H9 (cell line): ENCODE measurements at regions not wholly inside any gene's neighbourhood (a gene's known extent, or its start where the extent isn't known, plus 50 kb on each side); places are given as distances from the start of the nearest gene placed in this dataset.

Source experiments
- DNase-seq: peaks from one replicate; pipeline ENCODE4 v3.0.0-alpha.2; 2017
- H2AFZ ChIP-seq: one replicate; pipeline ENCODE4 v1.6.1; 2013; ENCODE audit warnings: mild to moderate bottlenecking, low read length, control low read depth, moderate library complexity
- H2AK5ac ChIP-seq: 2 replicates; pipeline ENCODE4 v1.6.1; 2013; ENCODE audit warnings: low read length, control low read depth, mixed read lengths; ENCODE audit not compliant: insufficient read length
- H2BK120ac ChIP-seq: one replicate; pipeline ENCODE4 v1.6.1; 2013; ENCODE audit warnings: low read depth, mild to moderate bottlenecking, low read length, control low read depth, inconsistent platforms; ENCODE audit not compliant: poor library complexity, severe bottlenecking
- H2BK12ac ChIP-seq: 2 replicates; pipeline ENCODE4 v1.6.1; 2013; ENCODE audit warnings: low read length, control low read depth, mixed read lengths, low read depth; ENCODE audit not compliant: insufficient read length
- H2BK15ac ChIP-seq: 2 replicates; pipeline ENCODE4 v1.6.1; 2013; ENCODE audit warnings: low read depth, low read length, control low read depth
- H2BK20ac ChIP-seq: one replicate; pipeline ENCODE4 v1.6.1; 2013; ENCODE audit warnings: low read depth, mild to moderate bottlenecking, low read length, control low read depth, inconsistent platforms; ENCODE audit not compliant: poor library complexity, severe bottlenecking
- H2BK5ac ChIP-seq: 2 replicates; pipeline ENCODE4 v1.6.1; 2013; ENCODE audit warnings: low read length, control low read depth, mixed read lengths; ENCODE audit not compliant: insufficient read length
- H3K14ac ChIP-seq: 2 replicates; pipeline ENCODE4 v1.6.1; 2013; ENCODE audit warnings: low read length, control low read depth; ENCODE audit not compliant: insufficient read depth
- H3K18ac ChIP-seq: 2 replicates; pipeline ENCODE4 v1.6.1; 2013; ENCODE audit warnings: low read depth, mild to moderate bottlenecking, mixed read lengths, low read length, control low read depth; ENCODE audit not compliant: insufficient read length
- H3K23ac ChIP-seq: 2 replicates; pipeline ENCODE4 v1.6.1; 2013; ENCODE audit warnings: low read length, control low read depth, mixed read lengths, low read depth; ENCODE audit not compliant: insufficient read length
- H3K23me2 ChIP-seq: 2 replicates; pipeline ENCODE4 v1.6.1; 2013; ENCODE audit warnings: low read depth, mild to moderate bottlenecking, mixed read lengths, low read length, control low read depth; ENCODE audit not compliant: insufficient read length, poor library complexity, severe bottlenecking
- H3K27ac ChIP-seq: 2 replicates; pipeline ENCODE4 v1.5.1; 2013; ENCODE audit warnings: low read length, control low read depth, mixed read lengths, low read depth; ENCODE audit not compliant: insufficient read length
- H3K27me3 ChIP-seq: 2 replicates; pipeline ENCODE4 v1.6.1; 2013; ENCODE audit warnings: low read length, control low read depth, inconsistent platforms; ENCODE audit not compliant: insufficient read depth
- H3K4ac ChIP-seq: 2 replicates; pipeline ENCODE4 v1.6.1; 2013; ENCODE audit warnings: low read depth, mild to moderate bottlenecking, control low read depth, inconsistent platforms, low read length, moderate library complexity
- H3K4me1 ChIP-seq: 2 replicates; pipeline ENCODE4 v1.6.1; 2013; ENCODE audit warnings: low read length, control low read depth, inconsistent platforms; ENCODE audit not compliant: insufficient read depth
- H3K4me2 ChIP-seq: 2 replicates; pipeline ENCODE4 v1.6.1; 2013; ENCODE audit warnings: low read length, control low read depth, mixed read lengths; ENCODE audit not compliant: insufficient read length, insufficient read depth
- H3K56ac ChIP-seq: 2 replicates; pipeline ENCODE4 v1.6.1; 2013; ENCODE audit warnings: low read depth, mild to moderate bottlenecking, mixed read lengths, low read length, control low read depth; ENCODE audit not compliant: insufficient read length
- H3K79me1 ChIP-seq: 2 replicates; pipeline ENCODE4 v1.6.1; 2013; ENCODE audit warnings: low read depth, mild to moderate bottlenecking, moderate library complexity, low read length, control low read depth, inconsistent platforms; ENCODE audit not compliant: insufficient read depth, poor library complexity, severe bottlenecking
- H3K79me2 ChIP-seq: 2 replicates; pipeline ENCODE4 v1.6.1; 2013; ENCODE audit warnings: low read length, control low read depth, inconsistent platforms; ENCODE audit not compliant: insufficient read depth
- H3K9ac ChIP-seq: 2 replicates; pipeline ENCODE4 v1.6.1; 2013; ENCODE audit warnings: low read length, control low read depth, mixed read lengths; ENCODE audit not compliant: insufficient read length; ENCODE audit errors: extremely low read depth
- H3K9me3 ChIP-seq: one replicate; pipeline ENCODE4 v1.6.1; 2013; ENCODE audit warnings: low read depth, low read length, inconsistent platforms; ENCODE audit not compliant: control insufficient read depth
- H3T11ph ChIP-seq: one replicate; pipeline ENCODE4 v1.6.1; 2013; ENCODE audit warnings: mild to moderate bottlenecking, low read length, control low read depth, inconsistent platforms
- H4K20me1 ChIP-seq: one replicate; pipeline ENCODE4 v1.6.1; 2013; ENCODE audit not compliant: control insufficient read depth, insufficient read length, insufficient read depth
- H4K5ac ChIP-seq: 2 replicates; pipeline ENCODE4 v1.6.1; 2013; ENCODE audit warnings: low read depth, mild to moderate bottlenecking, mixed read lengths, low read length, control low read depth; ENCODE audit not compliant: insufficient read length
- H4K8ac ChIP-seq: replicated peaks from 2 replicates; pipeline ENCODE4 v1.6.1; 2013; ENCODE audit warnings: low read length, control low read depth, mixed read lengths, low read depth; ENCODE audit not compliant: insufficient read length
- H4K91ac ChIP-seq: 2 replicates; pipeline ENCODE4 v1.6.1; 2013; ENCODE audit warnings: low read depth, mild to moderate bottlenecking, moderate library complexity, mixed read lengths, low read length, control low read depth; ENCODE audit not compliant: insufficient read length
- H3K27ac Mint-ChIP-seq, 3 experiments: 2 replicates in 2 of 3; 3 replicates in 1 of 3; pipeline ENCODE4 v1.8.0; 2020 to 2021; ENCODE audit warnings: mixed read lengths in 3 of 3, mild to moderate bottlenecking in 1 of 3, moderate library complexity in 1 of 3
- H3K27me3 Mint-ChIP-seq: 2 replicates; pipeline ENCODE4 v1.8.0; 2021; ENCODE audit warnings: low read depth, mild to moderate bottlenecking, moderate library complexity, mixed read lengths
- H3K36me3 Mint-ChIP-seq, 3 experiments: 2 replicates in 2 of 3; 3 replicates in 1 of 3; pipeline ENCODE4 v1.8.0; 2020 to 2021; ENCODE audit warnings: low read depth in 3 of 3, mixed read lengths in 3 of 3; ENCODE audit not compliant: insufficient read depth in 1 of 3
- H3K4me1 Mint-ChIP-seq, 2 experiments: 2 replicates each; pipeline ENCODE4 v1.8.0; 2020; ENCODE audit warnings: mixed read lengths in 2 of 2
- H3K4me3 Mint-ChIP-seq, 2 experiments: 2 replicates in 1 of 2; 3 replicates in 1 of 2; pipeline ENCODE4 v1.8.0; 2020 to 2021; ENCODE audit warnings: mild to moderate bottlenecking in 2 of 2, mixed read lengths in 2 of 2, moderate library complexity in 1 of 2
- H3K9me3 Mint-ChIP-seq, 2 experiments: 2 replicates in 1 of 2; 3 replicates in 1 of 2; pipeline ENCODE4 v1.8.0; 2020; ENCODE audit warnings: mild to moderate bottlenecking in 2 of 2, mixed read lengths in 2 of 2, moderate library complexity in 1 of 2
- CTCF ChIP-seq: fragments of 200-600 bp; sonication (generic); conservative IDR thresholded peaks from 3 replicates; pipeline ENCODE4 v1.8.0; 2021; ENCODE audit warnings: antibody characterized with exemption, mild to moderate bottlenecking

- Histone ChIP-seq H4K5ac (no peak overlapping the region), H3K4ac (no peak overlapping the region), H4K20me1 (no peaks in the 10 kb centered on the region), H3K79me1 (no peaks in the 10 kb centered on the region), H3K23ac (no peak overlapping the region), H3K14ac (no peak overlapping the region), H3K4me1 (no peaks in the 10 kb centered on the region), H3K27ac (no peak overlapping the region), H2BK15ac (no peak overlapping the region), H3K23me2 (no peaks in the 10 kb centered on the region), H3K18ac (no peak overlapping the region), H2BK5ac (no peak overlapping the region), H2BK20ac (no peak overlapping the region), H2AFZ (no peak overlapping the region), H3K79me2 (no peaks in the 10 kb centered on the region), H2BK120ac (no peak overlapping the region), H3K56ac (no peak overlapping the region), H3K4me2 (no peak overlapping the region), H2AK5ac (no peak overlapping the region), H4K8ac (no peak overlapping the region), H3T11ph (no peak overlapping the region), H4K91ac (no peak overlapping the region), H3K9me3 (peaks cover under 1% of the 10 kb centered on the region), H3K9ac (no peak overlapping the region), H2BK12ac (no peak overlapping the region), H3K27me3 (no peaks in the 10 kb centered on the region)
- DNase-seq: no peak
- Mint-ChIP-seq H3K4me3 (no peak overlapping the region), H3K4me1 (peaks cover 4 to 9% of the 10 kb centered on the region in 2 experiments), H3K36me3 (peaks cover 3 to 11% (median 4%) of the 10 kb centered on the region in 3 experiments; a peak in 4 of 7 replicates), H3K9me3 (peaks cover 7 to 13% of the 10 kb centered on the region in 2 experiments), H3K27ac (no peak overlapping the region), H3K27me3 (no peaks in the 10 kb centered on the region; the same call in 1 of the 2 replicates)
- TF ChIP-seq CTCF: no peak
These were observed 543.0 kb upstream of the TUSC1 start for GRCh38 chr9:26221290-26221689.
